ENCODE measurements at regions not wholly inside any gene's neighbourhood (a gene's known extent, or its start where the extent isn't known, plus 50 kb on each side); places are given as distances from the start of the nearest gene placed in this dataset.

GRCh38 chr15:100708916-100709315 is 106.5 kb downstream of the ASB7 start:
- H3K27ac ChIP-seq (ENCODE audit: control insufficient read depth, insufficient read depth) = no peak overlapping the region
- intact Hi-C loops (cut with micrococcal nuclease; ENCODE audit: unreplicated experiment) = loop anchor here (10.0 kb wide), 1 partner anchor 126 kb away; no protein-coding TSS in a partner anchor
- no peak overlapping the region for H2AFZ ChIP-seq (ENCODE audit: control insufficient read depth, low read depth, low read length)
- DNase-seq (ENCODE audit: low read depth, low spot score) (no peak), FAIRE-seq (no peak), ATAC-seq (no peak)
- WGBS (ENCODE audit: insufficient coverage, insufficient replicate concordance, low lambda C conversion rate, missing lambda C conversion rate) = 22% methylated on average over 3 of the region's 3 CpGs
- H3K4me1 ChIP-seq (ENCODE audit: control insufficient read depth, insufficient read depth, low read length) = peaks cover under 1% of the 10 kb centered on the region; the same call in 1 of the 2 replicates
- no peaks in the 10 kb centered on the region for H3K79me2 ChIP-seq (ENCODE audit: control insufficient read depth, insufficient read depth, low read length)
- H3K36me3 ChIP-seq (ENCODE audit: control insufficient read depth in 2 of 2, insufficient read depth in 2 of 2, low read length in 1 of 2) = no peaks in the 10 kb centered on the region
- in situ Hi-C loops (cut with MboI) = no loop called here
- no peaks in the 10 kb centered on the region for H3K27me3 ChIP-seq (replicated peaks in 1 of 2; ENCODE audit: control insufficient read depth in 2 of 2, insufficient read depth in 2 of 2, low read length in 1 of 2)
- RAD21 ChIA-PET (ENCODE audit: unreplicated experiment) = no interaction called here
- CTCF ChIA-PET = no interaction called here
- no peaks in the 10 kb centered on the region; the same call in 2 of the 3 replicates for H3K9me3 ChIP-seq (replicated peaks; ENCODE audit: control insufficient read depth, insufficient read depth, low read length)
- no peak overlapping the region for H3K4me2 ChIP-seq (ENCODE audit: control insufficient read depth, insufficient read depth)
- no TSS peak for BruUV-seq (replicated peaks)
- H3K9ac ChIP-seq (ENCODE audit: control insufficient read depth, insufficient read depth, low read length) = no peak overlapping the region
- H4K20me1 ChIP-seq (ENCODE audit: control insufficient read depth, insufficient read depth) = no peaks in the 10 kb centered on the region
- TF ChIP-seq BHLHE40 (IDR thresholded peaks at IDR 0.05; ENCODE audit: borderline replicate concordance in 1 of 2, low read depth in 2 of 2, low read length in 1 of 2) (no peak), WRNIP1 (IDR thresholded peaks at IDR 0.05; ENCODE audit: borderline replicate concordance, low read depth, low read length) (no peak), E2F8 (IDR thresholded peaks at IDR 0.05; ENCODE audit: low read depth, partially characterized antibody) (no peak), ZBED1 (IDR thresholded peaks at IDR 0.05; ENCODE audit: borderline replicate concordance) (no peak), SP1 (IDR thresholded peaks at IDR 0.05; ENCODE audit: low read depth, low read length) (no peak), MLLT1 (IDR thresholded peaks at IDR 0.05) (no peak), SRF (IDR thresholded peaks at IDR 0.05; ENCODE audit: low read depth in 2 of 2, low read length in 2 of 2) (no peak), EZH2 (IDR thresholded peaks at IDR 0.05; ENCODE audit: borderline replicate concordance, control insufficient read depth, low read depth, low read length) (no peak), IKZF2 (IDR thresholded peaks at IDR 0.05) (no peak), BMI1 (IDR thresholded peaks at IDR 0.05; ENCODE audit: borderline replicate concordance) (no peak), CHD2 (IDR thresholded peaks at IDR 0.05; ENCODE audit: borderline replicate concordance, low read depth, low read length) (no peak), BCL3 (IDR thresholded peaks at IDR 0.05; ENCODE audit: borderline replicate concordance, insufficient read depth, low read depth, low read length, poor library complexity, severe bottlenecking) (no peak), EED (IDR thresholded peaks at IDR 0.05; ENCODE audit: low read depth) (no peak), IKZF1 (conservative IDR thresholded peaks at IDR 0.05) (no peak), CHD1 (IDR thresholded peaks at IDR 0.05; ENCODE audit: low read depth, low read length) (no peak), SREBF1 (IDR thresholded peaks at IDR 0.05; ENCODE audit: low read length) (no peak), STAT3 (IDR thresholded peaks at IDR 0.05; ENCODE audit: low read depth, low read length) (no peak)
- POLR2A ChIA-PET = no interaction called here
- no peak overlapping the region for H3K4me3 ChIP-seq
- SMC1A ChIA-PET (ENCODE audit: uncharacterized antibody, unreplicated experiment) = no interaction called here

All from GM12878 (cell line).